ENCODE measurements at regions not wholly inside any gene's neighbourhood (a gene's known extent, or its start where the extent isn't known, plus 50 kb on each side); places are given as distances from the start of the nearest gene placed in this dataset.

GRCh38 chr14:101078170-101078891, 174.8 kb upstream of the RTL1 start:
- Histone ChIP-seq H3K36me3 (replicated peaks; ENCODE audit: low read depth, low read length) (no peaks in the 10 kb centered on the region), H3K27me3 (ENCODE audit: low read depth, low read length) (no peaks in the 10 kb centered on the region), H3K27ac (ENCODE audit: low read length) (no peak overlapping the region), H4K20me1 (ENCODE audit: insufficient read depth, low read length) (no peaks in the 10 kb centered on the region), H3K4me1 (ENCODE audit: low read length) (peaks cover 32% of the 10 kb centered on the region), H3K4me2 (ENCODE audit: low read length) (no peak overlapping the region), H3K4me3 (ENCODE audit: low read length) (no peak overlapping the region), H3K9me3 (ENCODE audit: insufficient read depth, low read length) (no peaks in the 10 kb centered on the region), H3K9ac (ENCODE audit: low read length) (no peak overlapping the region), H3K79me2 (ENCODE audit: low read length) (no peaks in the 10 kb centered on the region), H2AFZ (ENCODE audit: low read depth, low read length) (no peak overlapping the region)
- TF ChIP-seq EZH2phosphoT487 (IDR thresholded peaks at IDR 0.05; ENCODE audit: low read depth) = no peak
- TF ChIP-seq, protein P1, sequence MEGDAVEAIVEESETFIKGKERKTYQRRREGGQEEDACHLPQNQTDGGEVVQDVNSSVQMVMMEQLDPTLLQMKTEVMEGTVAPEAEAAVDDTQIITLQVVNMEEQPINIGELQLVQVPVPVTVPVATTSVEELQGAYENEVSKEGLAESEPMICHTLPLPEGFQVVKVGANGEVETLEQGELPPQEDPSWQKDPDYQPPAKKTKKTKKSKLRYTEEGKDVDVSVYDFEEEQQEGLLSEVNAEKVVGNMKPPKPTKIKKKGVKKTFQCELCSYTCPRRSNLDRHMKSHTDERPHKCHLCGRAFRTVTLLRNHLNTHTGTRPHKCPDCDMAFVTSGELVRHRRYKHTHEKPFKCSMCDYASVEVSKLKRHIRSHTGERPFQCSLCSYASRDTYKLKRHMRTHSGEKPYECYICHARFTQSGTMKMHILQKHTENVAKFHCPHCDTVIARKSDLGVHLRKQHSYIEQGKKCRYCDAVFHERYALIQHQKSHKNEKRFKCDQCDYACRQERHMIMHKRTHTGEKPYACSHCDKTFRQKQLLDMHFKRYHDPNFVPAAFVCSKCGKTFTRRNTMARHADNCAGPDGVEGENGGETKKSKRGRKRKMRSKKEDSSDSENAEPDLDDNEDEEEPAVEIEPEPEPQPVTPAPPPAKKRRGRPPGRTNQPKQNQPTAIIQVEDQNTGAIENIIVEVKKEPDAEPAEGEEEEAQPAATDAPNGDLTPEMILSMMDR (IDR thresholded peaks at IDR 0.05; ENCODE audit: low read depth, low read length) = no peak

- Histone ChIP-seq H3K9ac (ENCODE audit: low read length) (no peak overlapping the region), H3K27me3 (ENCODE audit: low read depth, low read length) (no peaks in the 10 kb centered on the region), H3K4me3 (ENCODE audit: low read length) (no peak overlapping the region), H3K4me2 (ENCODE audit: low read length) (no peak overlapping the region), H2AFZ (ENCODE audit: low read depth, low read length) (no peak overlapping the region), H3K9me3 (ENCODE audit: insufficient read depth, low read length) (no peaks in the 10 kb centered on the region), H3K36me3 (replicated peaks; ENCODE audit: low read depth, low read length) (no peaks in the 10 kb centered on the region), H3K4me1 (ENCODE audit: low read length) (peaks cover 27% of the 10 kb centered on the region), H3K27ac (ENCODE audit: low read length) (no peak overlapping the region), H4K20me1 (ENCODE audit: insufficient read depth, low read length) (no peaks in the 10 kb centered on the region), H3K79me2 (ENCODE audit: low read length) (no peaks in the 10 kb centered on the region)
- no peak for TF ChIP-seq EZH2phosphoT487 (IDR thresholded peaks at IDR 0.05; ENCODE audit: low read depth)
- TF ChIP-seq, protein P1 (IDR thresholded peaks at IDR 0.05; ENCODE audit: low read depth, low read length) = no peak
Measured at GRCh38 chr14:101078892-101079221, 175.3 kb upstream of the RTL1 start.

DNA sequence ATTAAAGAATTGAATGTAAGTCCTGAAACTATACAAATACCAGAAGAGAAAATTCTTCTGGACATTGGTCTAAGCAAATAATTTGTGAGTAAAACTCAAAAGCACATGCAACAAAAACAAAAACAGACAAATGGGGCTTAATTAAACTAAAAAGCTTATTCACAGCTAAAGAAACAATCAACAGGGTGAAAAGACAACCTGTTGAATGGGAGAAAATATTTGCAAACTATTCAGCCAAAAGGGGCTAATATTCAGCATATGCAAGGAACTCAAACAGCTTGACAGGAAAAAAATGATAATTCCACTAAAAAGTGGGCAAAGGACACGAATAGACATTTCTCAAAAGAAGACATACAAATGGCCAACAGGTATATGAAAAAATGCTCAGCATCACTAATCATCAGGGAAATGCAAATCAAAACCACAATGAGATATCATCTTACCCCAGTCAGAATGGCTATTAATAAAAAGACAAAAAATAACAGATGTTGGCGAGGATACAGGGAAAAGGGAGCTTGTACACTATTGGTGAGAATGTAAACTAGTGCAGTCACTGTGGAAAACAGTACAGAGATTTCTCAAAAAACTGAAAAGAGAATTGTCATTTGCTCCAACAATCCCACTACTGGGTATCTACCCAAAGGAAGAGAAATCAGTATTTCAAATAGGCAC, 177.5 kb upstream of the RTL1 start:
- Histone ChIP-seq H3K9me3 (ENCODE audit: insufficient read depth, low read length) (no peaks in the 10 kb centered on the region), H3K27me3 (ENCODE audit: low read depth, low read length) (no peaks in the 10 kb centered on the region), H3K4me2 (ENCODE audit: low read length) (no peak overlapping the region), H3K27ac (ENCODE audit: low read length) (no peak overlapping the region), H3K4me3 (ENCODE audit: low read length) (no peak overlapping the region), H3K4me1 (ENCODE audit: low read length) (peaks cover 6% of the 10 kb centered on the region), H2AFZ (ENCODE audit: low read depth, low read length) (no peak overlapping the region), H3K36me3 (replicated peaks; ENCODE audit: low read depth, low read length) (no peaks in the 10 kb centered on the region), H3K9ac (ENCODE audit: low read length) (no peak overlapping the region), H4K20me1 (ENCODE audit: insufficient read depth, low read length) (no peaks in the 10 kb centered on the region), H3K79me2 (ENCODE audit: low read length) (no peaks in the 10 kb centered on the region)
- TF ChIP-seq EZH2phosphoT487 (IDR thresholded peaks at IDR 0.05; ENCODE audit: low read depth) = no peak
- TF ChIP-seq, protein P1 (IDR thresholded peaks at IDR 0.05; ENCODE audit: low read depth, low read length) = no peak

- Histone ChIP-seq H3K4me3 (ENCODE audit: low read length) (no peak overlapping the region), H3K9ac (ENCODE audit: low read length) (no peak overlapping the region), H4K20me1 (ENCODE audit: insufficient read depth, low read length) (no peaks in the 10 kb centered on the region), H3K4me2 (ENCODE audit: low read length) (no peak overlapping the region), H3K27me3 (ENCODE audit: low read depth, low read length) (no peaks in the 10 kb centered on the region), H3K79me2 (ENCODE audit: low read length) (no peaks in the 10 kb centered on the region), H3K9me3 (ENCODE audit: insufficient read depth, low read length) (no peaks in the 10 kb centered on the region), H3K36me3 (replicated peaks; ENCODE audit: low read depth, low read length) (no peaks in the 10 kb centered on the region), H3K4me1 (ENCODE audit: low read length) (no peaks in the 10 kb centered on the region), H2AFZ (ENCODE audit: low read depth, low read length) (no peak overlapping the region), H3K27ac (ENCODE audit: low read length) (no peak overlapping the region)
- TF ChIP-seq, protein P1 (IDR thresholded peaks at IDR 0.05; ENCODE audit: low read depth, low read length) = no peak
- TF ChIP-seq EZH2phosphoT487 (IDR thresholded peaks at IDR 0.05; ENCODE audit: low read depth) = no peak
Measured at GRCh38 chr14:101082036-101082435, 178.5 kb upstream of the RTL1 start.

Data from OCI-LY3 (cell line).